ENCODE measurements at regions not wholly inside any gene's neighbourhood (a gene's known extent, or its start where the extent isn't known, plus 50 kb on each side); places are given as distances from the start of the nearest gene placed in this dataset.

DNA sequence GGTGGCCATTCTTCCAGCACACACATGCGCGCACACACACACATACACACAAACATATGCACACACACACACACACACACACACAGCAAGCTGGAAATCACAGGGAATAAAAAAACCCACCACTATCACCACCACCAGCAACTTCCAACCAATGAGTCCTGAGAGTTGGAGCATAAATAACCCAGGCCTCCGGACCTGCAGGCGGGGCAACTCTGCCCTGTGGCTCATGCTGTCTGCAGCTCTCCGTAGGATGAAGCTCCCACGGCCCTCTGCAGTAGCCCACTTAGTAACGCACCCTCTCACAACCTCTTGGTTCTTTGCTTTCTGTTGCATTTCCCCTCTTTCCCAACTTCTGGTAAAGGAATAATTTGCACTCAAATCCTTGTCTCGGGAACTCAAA is 275.2 kb downstream of the PREX1 start:
- TF ChIP-seq ZNF274 (IDR thresholded peaks at IDR 0.05; ENCODE audit: low read depth, low read length), result no peak
- no peak for TF ChIP-seq YY1 (IDR thresholded peaks at IDR 0.05; ENCODE audit: insufficient read depth, insufficient read length)
